T-helper 1 cell treated with Interleukin-12 subunit alpha and Interleukin-12 subunit beta and Interleukin-4 antibody, amounts not matched to agents 30 ng/mL and 1 ng/mL, for 36 hours (primary cell): ENCODE measurements at regions not wholly inside any gene's neighbourhood (a gene's known extent, or its start where the extent isn't known, plus 50 kb on each side); places are given as distances from the start of the nearest gene placed in this dataset.

Experiments used
- intact Hi-C: fragments of 100-400 bp; cut with micrococcal nuclease; formaldehyde crosslinking; loops from one replicate; pipeline ENCODE4 v1.15.1; 2024

DNA sequence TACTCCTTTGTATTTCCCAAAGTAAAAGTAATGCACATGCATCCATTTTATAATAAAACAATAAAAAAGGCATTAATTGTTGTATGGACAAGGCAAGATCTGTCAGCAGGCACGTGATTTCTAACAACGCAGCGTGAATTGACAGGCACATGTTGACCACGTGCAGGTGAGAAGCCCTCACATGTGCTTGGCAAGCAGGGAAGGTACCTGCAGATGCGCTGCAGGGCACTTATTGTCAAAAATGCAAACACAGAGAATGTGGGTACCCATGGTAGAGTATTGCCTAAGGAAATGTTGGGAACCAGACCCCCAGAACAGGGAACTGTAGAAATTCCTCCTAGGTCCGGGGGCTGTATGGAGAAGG is 515.0 kb upstream of the HS6ST1 start:
- intact Hi-C loops, result no loop called here

DNA sequence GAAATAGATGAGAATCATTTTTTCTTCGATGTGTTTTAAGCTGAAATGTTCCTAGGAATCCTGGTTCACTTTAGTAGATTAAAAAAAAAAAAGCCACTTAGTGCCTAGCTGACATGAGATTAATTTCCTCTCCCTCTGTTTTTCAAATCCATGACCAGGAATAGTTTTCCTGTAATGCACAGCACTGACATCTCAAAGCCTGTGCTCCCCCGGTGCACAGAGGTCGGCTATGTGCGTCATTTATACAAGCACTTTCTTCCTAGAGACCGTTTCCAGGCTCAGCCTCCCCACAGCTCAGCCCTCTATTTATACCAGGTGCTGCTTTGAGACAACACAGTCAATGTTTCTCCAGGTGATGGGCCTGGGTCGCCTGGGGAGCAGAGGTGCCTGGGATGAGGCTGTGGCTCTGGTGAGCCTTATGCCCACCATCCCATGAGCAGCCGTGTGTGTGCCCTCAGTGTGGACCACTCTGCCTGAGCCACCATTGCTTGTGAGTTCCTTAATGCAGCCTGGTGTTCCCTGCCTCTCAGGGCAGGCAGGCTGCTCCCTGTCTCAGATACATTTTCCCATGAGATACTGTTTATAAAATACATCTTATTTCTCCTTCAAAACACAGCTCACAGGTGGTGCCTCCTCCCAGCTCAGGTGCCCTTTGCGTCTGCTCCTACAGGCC is 515.7 kb upstream of the HS6ST1 start:
- intact Hi-C loops, result no loop called here

DNA sequence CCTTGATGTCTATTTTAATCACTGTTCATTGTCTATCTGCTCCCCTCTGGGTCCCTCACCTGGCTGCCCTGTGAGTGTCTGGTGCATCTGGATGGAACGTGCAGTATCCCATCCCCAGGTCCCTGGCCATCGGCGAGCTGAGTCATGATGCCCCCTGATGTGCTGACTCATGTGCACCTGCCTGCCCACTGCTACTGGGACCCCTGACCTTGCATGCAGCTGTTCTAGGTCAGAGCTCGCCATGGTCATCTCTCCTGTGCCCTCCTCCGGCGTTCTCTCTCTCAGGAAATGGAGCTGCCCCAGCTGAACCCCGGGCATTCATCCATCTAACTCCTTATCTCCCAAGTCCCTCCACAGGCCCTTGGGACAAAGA is 516.2 kb upstream of the HS6ST1 start:
- intact Hi-C loops, result no loop called here

DNA sequence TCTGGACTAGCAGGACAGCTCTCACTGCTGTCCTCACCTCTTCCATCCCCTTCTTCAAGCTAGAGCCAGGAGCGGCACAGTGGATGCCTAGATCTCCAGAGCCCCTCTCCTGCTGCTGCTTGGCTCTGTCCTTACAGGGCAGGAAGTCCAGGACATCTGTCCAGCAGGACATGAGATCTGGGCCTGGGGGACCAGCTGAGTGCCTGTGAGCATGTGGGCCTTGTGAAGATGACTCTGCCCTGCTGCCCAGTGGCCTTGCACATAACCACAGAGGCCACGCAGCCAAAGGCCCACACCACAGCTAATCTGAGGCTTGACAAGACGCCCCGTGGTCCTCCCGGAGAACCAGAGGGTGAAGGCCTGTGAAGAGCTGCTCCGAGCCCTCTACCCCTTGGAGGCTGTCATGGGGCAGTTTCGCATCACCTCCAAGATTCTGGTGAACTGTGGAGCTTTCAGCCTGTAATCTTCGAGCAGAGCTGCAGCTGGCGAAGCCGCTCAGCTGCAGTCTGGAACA is 516.7 kb upstream of the HS6ST1 start:
- intact Hi-C loops, result no loop called here

DNA sequence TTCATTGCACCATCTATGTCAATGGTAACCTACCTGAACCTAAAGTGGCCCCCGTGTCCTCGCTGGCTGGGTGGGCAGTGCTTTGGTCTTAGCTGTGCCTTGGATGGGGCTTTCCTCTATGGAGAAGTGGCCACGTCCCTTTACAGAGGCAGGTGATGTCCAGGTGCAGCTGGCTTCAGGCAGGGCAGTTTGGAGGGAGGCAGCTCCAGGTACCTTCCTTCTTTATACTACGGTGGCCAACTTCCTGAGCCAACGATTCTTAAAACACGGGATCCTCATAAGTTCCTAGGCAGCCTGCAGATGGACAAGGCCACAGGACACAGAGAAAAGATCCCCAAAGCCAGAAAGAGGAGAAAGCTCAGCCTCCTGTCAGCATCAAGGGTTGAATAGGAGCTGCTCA is 517.3 kb upstream of the HS6ST1 start:
- intact Hi-C loops, result no loop called here

DNA sequence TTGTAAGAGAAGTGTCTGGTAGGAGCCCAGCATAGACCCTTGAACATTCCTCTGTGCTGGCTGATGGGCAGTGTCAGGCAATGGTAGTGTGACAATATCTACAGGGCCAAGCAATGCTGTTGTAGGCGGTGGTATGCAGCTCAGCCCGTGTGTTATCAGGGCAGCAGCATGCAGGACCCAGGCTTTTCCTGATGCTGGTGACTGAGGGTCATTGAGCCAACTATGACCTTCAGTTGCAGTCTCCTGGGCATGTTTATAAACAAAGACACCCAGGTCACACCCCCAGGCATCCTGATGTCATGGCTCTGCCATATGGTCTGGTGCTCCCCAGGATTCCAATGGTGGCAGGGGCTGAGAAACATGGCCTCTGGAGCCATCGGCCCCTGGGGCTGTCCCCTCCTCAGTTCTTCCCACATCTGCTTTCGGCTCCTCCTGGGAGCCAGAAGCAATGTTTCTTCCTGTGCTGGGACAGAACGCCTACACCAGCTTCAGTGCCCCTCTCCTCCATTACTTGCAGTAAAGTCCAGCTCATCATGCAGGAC is 518.0 kb upstream of the HS6ST1 start:
- intact Hi-C loops, result no loop called here

DNA sequence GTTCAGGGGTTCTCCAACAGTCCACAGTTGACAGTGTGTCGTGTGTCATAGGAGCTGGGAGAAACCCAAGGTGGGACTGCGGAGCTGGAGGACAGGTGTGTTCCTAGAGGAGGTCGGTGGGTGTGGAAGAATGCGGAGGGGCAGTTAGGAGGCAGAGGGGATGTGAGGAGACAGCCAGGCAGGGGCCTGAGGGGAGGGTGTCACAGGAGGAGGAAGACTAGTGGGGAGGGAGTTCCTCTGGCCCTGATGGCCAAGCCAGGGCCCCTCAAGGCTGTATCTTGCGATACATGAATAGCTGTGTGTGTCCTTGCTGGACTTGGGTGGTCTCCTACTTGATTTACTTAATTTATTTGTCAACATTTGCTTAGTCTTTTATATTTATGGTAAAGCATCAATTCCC is 519.6 kb upstream of the HS6ST1 start:
- intact Hi-C loops, result no loop called here

DNA sequence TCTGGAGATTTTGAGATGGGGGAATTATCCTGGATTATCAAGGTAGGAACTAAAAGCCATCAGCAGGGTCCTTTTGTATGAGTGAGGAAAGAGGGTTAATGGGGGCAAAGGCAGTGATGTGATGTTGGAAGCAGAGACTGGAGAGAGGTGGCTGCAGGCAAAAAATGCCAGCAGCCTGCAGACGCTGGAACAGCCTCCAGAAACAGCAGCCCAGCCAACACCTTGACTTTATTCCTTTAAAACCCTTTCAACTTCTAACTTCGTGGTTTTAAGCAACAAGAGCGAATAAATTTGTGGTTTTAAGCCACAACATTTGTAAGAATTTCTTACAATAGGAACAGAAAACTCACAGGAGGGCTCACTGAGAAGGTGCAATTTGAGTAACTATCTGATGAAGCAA is 523.1 kb upstream of the HS6ST1 start:
- intact Hi-C loops, result no loop called here

DNA sequence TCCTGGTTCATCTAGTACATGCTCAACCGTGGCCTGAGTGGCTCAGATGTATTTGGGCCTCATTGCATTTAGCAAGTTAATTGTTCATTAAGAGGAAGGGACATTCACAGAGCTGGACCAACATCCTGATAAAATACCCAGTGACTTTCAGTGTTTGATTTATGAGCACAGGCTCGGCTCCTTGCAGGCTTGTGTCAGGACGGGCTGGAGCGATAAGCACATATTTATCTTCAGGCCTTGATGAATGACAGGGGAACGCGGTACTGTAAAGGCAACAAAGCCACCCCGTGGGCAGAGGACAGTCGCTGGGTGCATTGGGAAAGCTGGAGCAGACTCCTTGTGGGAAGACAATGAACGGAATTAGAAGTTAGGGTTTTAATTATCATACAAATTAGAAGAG is 548.6 kb upstream of the HS6ST1 start:
- intact Hi-C loops, result no loop called here

DNA sequence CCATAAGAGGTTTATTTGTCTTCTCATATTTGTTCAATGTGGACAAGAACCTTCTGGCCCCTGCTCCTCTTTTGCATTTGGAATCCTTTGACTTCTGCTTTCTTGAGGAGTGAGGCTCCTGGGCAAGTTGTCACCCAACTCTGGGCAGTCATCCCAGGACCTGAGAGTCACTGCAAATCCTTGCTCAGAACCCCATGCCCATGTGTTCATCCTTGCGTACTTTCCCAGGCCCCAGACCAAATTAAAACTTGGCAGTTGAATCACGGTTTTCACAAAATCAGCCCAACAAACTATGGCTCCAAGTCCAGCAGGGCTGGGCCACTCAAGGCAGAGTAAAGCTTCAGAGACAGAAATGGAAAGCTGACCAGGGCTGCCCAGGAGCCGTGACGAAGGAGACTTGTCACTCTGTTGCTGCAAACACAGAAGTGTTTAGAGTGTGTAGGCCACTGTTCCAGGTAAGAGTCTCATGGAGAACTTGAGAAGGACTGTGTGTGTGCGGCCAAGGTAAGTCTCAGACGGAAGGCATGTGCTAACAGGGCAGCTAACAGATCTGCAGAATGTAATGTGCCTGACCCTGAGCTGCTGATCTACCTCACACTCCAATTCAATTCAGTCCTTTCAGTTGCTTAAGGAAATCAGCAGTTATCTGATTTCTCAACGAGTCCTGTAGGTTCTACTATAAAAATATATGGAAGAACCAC is 549.4 kb upstream of the HS6ST1 start:
- intact Hi-C loops, result no loop called here

DNA sequence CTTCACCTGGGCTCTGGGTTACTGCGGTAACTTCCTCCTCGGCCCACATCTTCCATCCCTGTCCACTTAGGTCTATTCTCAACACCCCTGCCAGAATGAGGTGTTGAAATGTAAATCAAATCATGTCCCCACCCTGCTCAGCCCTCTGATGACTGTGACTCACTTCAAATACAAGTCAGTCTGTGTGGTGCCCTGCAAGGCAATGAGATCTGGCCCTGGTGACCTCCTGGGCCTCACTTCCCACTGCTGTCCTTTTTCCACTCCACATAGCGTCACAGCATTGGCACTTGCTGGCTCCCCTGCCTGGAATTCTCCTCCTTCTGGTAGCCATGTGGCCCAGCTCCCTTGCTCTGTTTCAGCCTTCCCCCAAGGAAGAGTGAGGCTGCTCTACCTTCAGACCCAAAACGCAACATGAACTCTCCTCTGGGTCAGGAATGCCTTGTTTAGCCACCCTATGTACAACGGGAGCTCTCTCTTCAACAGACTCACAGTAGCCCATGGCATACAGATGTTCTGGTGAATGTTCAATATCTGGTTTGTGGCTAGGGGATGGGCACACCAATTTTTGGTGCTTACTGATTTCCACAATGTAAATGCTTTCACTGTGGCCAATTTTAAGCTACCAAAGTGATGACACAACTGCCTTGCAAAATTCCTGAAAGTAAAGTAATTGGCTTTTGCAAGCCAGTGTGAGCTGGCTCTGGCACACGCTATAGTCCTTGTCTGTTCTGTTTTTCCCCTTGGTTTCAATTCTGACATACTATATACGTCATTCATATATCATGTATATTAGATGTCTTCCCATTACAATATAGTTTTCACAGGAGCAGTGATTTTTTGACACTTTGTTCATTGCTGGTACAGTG is 550.3 kb upstream of the HS6ST1 start:
- intact Hi-C loops, result no loop called here

DNA sequence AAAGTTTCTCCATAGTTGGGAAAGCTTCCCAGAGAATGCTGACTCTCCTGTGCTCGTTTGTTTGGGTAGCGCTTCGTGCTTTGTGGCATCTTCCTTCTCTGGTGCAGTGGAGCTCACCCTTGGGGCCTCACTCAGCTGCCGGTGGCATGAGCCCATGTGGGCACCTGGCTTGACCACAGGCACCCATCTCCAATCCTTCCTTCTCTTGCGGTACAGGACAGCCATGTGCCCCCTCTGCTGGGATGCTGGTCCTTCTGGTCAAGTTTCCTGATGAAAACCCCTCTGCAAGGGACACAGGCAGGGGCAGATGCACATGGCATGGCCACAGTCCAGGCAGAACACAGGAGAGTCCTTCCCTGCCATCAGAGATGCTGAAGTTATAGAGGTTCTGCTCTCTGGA is 555.9 kb upstream of the HS6ST1 start:
- intact Hi-C loops, result no loop called here

DNA sequence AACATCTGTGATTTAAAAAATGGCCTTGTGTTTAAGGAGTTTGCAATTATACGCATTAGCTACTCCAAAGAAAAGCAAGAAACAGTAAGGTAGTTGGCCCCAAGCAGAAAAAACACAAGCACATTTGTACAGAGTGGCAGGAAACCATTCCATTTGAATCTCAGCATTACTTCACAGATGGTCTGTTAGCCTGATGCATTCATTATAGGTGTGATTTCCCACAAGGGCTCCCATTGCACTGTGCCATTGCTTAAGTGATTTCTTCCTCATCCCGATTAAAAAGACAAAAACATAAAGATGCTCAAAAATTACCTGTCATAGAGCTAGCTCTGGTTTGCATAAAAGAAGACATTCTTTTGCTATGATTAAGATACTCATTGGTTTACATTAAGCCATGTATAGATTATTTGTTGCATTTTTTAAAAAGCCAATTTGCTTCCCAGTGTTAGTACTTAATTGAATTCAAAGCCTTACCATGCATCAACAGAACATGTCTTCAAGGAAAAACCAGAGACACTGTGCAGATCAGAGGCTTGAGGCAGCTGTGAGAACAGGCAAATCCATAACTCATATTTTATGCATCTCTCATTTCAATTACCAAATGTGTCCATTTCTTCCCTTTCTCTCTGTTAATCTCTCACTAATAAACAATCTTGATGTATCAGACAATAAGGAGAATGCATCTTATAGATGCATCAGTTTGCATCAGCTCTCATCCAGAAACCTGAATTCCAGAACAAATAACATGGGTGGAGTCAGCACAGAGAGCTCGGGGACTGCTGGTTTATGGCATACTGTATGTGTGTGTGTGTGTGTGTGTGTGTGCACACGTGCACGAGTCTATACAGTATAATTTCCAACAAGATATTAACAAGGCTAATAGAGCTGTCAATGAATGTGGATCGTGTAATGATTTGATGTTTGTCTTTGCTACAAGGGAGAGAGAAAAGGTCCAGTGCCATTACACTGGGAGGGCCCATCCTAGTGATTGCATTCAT is 558.6 kb upstream of the HS6ST1 start:
- intact Hi-C loops, result no loop called here

DNA sequence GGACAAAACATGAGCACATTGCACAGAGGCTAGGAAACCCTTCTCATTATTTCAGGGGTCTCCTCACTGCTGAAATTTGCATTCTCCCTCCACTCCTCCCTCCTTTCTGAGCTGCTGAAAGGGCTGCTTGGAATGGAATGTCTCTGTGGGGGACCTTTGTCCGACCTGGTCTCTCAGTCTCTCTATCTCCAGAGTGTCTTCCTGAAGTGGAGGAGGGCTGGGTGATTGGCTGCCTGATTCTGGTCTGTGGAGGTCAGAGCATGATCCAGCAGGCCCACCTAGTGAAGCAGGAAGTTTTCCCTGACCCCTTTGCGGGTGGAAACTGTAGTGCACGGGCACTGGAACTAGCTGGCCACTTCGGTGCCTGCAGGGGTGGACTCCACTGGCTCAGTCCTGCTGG is 560.5 kb upstream of the HS6ST1 start:
- intact Hi-C loops, result no loop called here

DNA sequence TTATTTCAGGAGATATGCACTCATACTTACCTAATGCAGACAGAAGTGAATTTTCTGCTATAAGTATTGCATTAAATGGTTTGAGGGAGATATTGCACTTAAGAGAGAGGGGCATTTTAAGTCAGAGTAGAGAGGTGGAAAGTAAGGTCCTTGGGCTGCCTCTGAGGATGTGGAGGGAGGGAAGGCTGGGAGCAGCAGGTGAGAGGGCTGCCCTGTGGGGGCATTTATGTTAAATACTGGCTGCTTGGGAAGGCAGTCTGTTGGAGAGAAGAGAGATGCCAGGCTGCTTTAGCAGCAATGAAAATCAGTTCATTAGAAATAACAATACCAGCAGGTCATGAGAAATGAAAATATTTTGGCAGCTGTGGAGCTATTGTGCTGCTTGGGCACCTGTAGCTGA is 576.2 kb upstream of the HS6ST1 start:
- intact Hi-C loops, result no loop called here

DNA sequence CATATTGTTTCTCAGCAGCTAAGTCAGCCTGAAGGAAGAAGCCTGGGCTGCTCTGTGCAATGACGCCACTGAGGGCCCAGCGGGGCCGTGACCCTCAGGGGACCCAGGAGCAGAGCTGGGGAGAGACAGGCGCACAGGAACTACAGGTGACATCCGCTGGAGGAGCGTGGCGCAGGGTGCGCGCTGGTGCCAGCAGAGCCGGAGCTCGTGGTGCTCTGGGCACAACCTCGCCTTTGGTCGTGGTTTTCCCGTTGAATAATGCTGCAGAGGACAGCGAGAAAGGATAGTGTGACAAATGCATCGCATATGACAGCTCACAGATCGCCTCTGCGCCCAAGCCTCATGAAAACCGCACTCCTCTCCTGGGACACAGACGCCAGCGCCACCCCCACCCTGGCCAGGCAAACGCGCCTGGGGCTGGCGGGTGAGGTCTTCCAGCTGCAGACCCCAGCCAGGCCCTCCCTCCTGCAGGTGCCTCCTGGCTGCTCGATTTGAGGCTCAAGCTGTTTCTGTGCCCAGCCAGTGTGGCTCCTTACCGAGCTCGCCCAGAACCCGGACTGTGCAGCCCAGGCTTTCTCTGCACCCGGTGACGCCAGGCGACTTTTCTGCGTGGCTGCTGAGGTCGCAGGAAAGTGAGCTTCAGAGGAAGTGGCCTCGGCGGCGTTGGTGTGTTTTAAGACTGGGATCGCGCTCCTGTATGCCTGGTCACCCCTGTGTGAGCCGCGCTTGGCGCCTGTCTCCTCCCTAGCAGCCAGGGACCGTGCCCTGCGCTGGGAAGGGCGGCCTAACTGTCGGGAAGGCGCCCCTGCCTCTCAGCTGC is 583.1 kb upstream of the HS6ST1 start:
- intact Hi-C loops, result no loop called here

DNA sequence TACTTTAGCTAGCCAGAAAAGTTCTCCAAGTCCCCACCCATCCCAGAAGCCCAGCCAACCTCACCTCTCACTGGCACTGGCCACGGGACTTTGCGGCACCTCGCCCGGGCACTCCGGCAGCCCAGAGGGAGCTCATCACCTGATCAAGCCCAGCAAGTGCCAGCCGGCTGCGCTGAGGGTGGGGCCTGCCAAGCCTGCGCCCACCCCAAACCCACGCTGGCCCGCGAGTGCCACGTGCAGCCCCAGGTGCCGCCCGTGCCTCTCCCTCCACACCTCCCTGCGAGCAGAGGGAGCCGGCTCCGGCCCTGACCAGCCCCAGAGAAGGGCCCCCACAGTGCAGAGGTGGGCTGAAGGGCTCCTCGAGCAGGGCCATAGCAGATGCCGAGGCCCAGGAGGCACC is 585.0 kb upstream of the HS6ST1 start:
- intact Hi-C loops, result no loop called here

DNA sequence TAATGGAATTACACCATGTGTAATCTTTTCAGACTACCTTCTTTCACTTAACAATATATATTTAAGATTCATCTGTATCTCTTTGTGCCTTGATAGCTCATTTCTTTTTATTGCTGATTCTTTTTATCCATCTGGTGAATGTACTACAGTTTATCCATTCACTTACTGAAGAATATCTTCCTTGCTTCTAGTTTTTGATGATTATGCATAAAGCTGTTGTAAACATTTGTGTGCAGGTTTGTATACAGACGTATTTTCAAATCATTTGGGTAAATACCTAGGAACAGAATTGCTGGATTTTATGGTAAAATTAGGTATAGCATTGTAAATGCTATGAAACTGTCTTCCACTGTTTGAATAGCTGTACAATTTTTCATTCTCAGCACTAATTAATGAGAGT is 592.6 kb upstream of the HS6ST1 start:
- intact Hi-C loops, result no loop called here

DNA sequence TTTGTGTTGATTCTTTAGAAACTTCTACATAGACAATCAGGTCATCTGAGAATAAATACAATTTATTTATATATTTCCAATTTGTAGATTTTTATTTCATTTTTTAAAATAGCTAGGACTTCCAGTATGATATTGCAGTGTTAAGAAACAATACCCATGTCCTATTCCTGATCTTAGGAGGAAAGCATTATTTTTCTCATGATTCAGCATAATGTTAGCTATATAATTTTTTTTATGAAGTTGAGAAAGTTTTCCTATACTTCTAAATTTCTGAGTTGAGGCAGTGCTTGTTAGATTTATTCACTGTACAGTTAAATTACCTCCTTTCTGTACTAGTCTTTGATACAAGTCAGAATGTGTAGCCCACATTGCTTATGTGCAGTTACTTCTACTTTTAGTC is 595.7 kb upstream of the HS6ST1 start:
- intact Hi-C loops, result no loop called here

DNA sequence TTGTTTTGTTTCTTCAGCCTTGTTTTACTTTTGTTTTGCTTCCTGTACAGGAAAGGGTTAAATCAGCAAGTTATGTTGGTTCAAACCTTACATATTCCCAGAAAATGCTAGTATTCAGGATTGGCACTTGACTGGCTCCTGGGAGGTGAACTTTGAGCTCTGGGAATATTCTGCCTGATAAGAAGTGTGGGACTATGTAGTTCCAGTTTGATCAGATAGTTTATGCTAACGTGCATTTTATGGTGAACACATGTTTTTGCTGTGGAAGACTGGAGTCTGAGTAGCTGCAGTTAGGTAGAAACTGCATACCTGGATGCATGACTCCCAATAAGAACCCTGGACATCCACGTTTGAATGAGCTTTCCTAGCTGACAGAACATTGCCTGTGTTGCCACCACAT is 603.1 kb upstream of the HS6ST1 start:
- intact Hi-C loops, result no loop called here
